ENCODE measurements at regions not wholly inside any gene's neighbourhood (a gene's known extent, or its start where the extent isn't known, plus 50 kb on each side); places are given as distances from the start of the nearest gene placed in this dataset.

- Histone ChIP-seq H3K4me1 (no peaks in the 10 kb centered on the region), H3K36me3 (no peaks in the 10 kb centered on the region), H3K27me3 (peaks cover 0 to 8% of the 10 kb centered on the region in 2 donors), H3K9me3 (no peaks in the 10 kb centered on the region), H3K27ac (no peak overlapping the region), H3K4me3 (no peak overlapping the region)
- TF ChIP-seq, protein P1, sequence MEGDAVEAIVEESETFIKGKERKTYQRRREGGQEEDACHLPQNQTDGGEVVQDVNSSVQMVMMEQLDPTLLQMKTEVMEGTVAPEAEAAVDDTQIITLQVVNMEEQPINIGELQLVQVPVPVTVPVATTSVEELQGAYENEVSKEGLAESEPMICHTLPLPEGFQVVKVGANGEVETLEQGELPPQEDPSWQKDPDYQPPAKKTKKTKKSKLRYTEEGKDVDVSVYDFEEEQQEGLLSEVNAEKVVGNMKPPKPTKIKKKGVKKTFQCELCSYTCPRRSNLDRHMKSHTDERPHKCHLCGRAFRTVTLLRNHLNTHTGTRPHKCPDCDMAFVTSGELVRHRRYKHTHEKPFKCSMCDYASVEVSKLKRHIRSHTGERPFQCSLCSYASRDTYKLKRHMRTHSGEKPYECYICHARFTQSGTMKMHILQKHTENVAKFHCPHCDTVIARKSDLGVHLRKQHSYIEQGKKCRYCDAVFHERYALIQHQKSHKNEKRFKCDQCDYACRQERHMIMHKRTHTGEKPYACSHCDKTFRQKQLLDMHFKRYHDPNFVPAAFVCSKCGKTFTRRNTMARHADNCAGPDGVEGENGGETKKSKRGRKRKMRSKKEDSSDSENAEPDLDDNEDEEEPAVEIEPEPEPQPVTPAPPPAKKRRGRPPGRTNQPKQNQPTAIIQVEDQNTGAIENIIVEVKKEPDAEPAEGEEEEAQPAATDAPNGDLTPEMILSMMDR (IDR thresholded peaks at IDR 0.05): no peak
- DNase-seq (no peak), ATAC-seq (no peak)
- intact Hi-C loops (cut with DNase I): no loop called here
Observed at GRCh38 chr1:13929313-13929712, 229.3 kb downstream of the PRDM2 start.

DNA sequence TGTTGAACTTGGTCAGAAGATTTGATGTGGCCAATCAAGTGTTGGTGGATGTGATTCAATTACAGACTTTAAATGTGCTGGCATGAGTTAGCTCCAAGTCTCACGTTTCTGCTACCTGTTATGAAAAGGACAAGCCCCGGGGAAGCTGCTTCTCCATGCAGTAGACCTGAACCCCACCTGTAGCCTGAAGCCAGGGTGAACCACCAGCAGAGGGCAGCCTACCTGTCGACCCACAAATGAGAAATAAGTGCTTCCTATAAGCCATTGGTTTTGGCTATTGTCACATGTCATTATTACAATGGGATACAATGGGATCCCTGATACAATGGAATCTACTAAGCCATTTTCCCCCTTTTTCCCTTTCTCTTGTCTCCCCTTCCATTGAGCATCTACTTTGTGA is 230.2 kb downstream of the PRDM2 start:
- intact Hi-C loops (cut with DNase I): no loop called here

GRCh38 chr1:13931226-13931625 is 231.2 kb downstream of the PRDM2 start:
- intact Hi-C loops (cut with DNase I): no loop called here
- no peak overlapping the region for H3K27ac ChIP-seq
- no peaks in the 10 kb centered on the region for H3K36me3 ChIP-seq
- DNase-seq (no peak), ATAC-seq (no peak)
- no peaks in the 10 kb centered on the region for H3K9me3 ChIP-seq
- H3K4me1 ChIP-seq: no peaks in the 10 kb centered on the region
- H3K4me3 ChIP-seq: no peak overlapping the region
- peaks cover 0 to 8% of the 10 kb centered on the region in 2 donors for H3K27me3 ChIP-seq
- TF ChIP-seq, protein P1 (IDR thresholded peaks at IDR 0.05): no peak

More for the DNA sequence above, 230.2 kb downstream of the PRDM2 start:
- H3K4me3 ChIP-seq: no peak overlapping the region
- no peak overlapping the region for H3K27ac ChIP-seq
- no peak for DNase-seq
- H3K36me3 ChIP-seq: no peaks in the 10 kb centered on the region
- H3K27me3 ChIP-seq: peaks cover 0 to 8% of the 10 kb centered on the region in 2 donors
- no peaks in the 10 kb centered on the region for H3K4me1 ChIP-seq
- no peak for ATAC-seq
- no peaks in the 10 kb centered on the region for H3K9me3 ChIP-seq
- TF ChIP-seq, protein P1 (IDR thresholded peaks at IDR 0.05): peak in 1 of 2 donors; percentile 27

DNA sequence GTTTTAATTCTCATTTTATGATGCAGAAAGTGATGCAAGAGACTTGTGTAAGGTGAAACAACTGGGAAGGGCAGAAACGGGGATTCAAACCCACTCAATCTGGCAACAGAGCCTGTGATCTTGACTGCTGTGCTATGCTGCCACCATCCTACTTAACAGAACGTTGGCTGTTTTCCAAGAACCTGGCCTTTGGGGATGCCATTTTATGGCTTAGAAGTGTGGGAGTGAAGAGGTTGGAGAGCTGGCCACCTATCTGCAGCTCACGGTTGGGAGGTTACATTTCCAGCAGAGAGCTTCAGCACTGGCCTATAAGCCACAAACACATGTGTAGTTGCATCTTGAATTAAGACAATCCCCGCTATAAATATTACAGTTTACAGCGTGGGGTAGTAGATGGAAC is 235.3 kb downstream of the PRDM2 start:
- Histone ChIP-seq H3K27ac (no peak overlapping the region), H3K36me3 (no peaks in the 10 kb centered on the region), H3K4me1 (no peaks in the 10 kb centered on the region), H3K27me3 (peaks cover 0 to 5% of the 10 kb centered on the region in 2 donors), H3K9me3 (no peaks in the 10 kb centered on the region), H3K4me3 (no peak overlapping the region)
- DNase-seq (no peak), ATAC-seq (no peak)
- TF ChIP-seq, protein P1 (IDR thresholded peaks at IDR 0.05): no peak
- intact Hi-C loops (cut with DNase I): no loop called here

DNA sequence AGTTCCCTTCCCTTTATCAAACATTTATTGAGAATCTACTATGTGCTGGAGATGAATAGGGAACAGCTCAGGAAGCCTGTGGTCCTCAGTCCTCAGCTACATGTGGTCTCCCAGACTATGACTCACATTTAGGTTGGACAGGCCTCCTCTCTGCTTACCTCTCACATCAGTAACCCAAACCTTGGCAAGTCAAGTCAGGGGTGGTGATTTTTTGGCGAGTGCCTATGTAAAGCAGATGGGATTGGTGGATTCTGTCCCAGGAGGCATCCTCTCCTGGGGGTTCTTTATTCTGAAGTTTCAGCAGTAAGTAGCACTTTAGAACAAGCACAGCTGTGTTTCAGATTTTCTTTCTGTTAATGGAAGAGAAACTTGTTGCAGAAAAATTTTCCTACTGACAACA is 241.3 kb downstream of the PRDM2 start:
- ATAC-seq (no peak), DNase-seq (no peak)
- H3K27ac ChIP-seq: no peak overlapping the region
- TF ChIP-seq, protein P1 (IDR thresholded peaks at IDR 0.05): no peak
- peaks cover 0 to 13% of the 10 kb centered on the region in 2 donors for H3K9me3 ChIP-seq
- intact Hi-C loops (cut with DNase I): no loop called here
- no peaks in the 10 kb centered on the region for H3K36me3 ChIP-seq
- no peaks in the 10 kb centered on the region for H3K4me1 ChIP-seq
- H3K27me3 ChIP-seq: no peaks in the 10 kb centered on the region
- H3K4me3 ChIP-seq: no peak overlapping the region
